ENCODE measurements at regions not wholly inside any gene's neighbourhood (a gene's known extent, or its start where the extent isn't known, plus 50 kb on each side); places are given as distances from the start of the nearest gene placed in this dataset.
"Not testable (repeated sequence)": the region's sequence is repeated elsewhere in the genome, so short reads cannot be mapped to it uniquely, and the experiment has no call there.

DNA sequence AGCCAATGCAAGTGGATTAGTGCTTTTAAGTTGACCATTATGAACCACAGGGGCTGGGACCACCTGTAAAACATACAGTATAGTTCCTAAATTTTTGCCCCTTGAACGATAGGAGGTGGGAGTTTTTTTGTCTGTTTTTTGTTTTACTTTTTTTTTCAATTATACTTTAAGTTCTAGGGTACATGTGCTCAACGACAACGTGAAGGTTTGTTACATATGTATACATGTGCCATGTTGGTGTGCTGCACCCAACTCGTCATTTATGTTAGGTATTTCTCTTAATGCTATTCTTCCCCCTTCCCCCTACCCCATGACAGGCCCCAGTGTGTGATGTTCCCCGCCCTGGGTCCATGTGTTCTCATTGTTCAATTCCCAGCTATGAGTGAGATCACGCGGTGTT lies 1797.9 kb upstream of the PIK3C3 start:
- 82 to 88% methylated on average over 7 of the region's 7 CpGs for WGBS, 2 donors (ENCODE audit: low coverage in 1 of 2)
- in situ Hi-C loops (cut with MboI; ENCODE audit: low pct_ligation_motif_present in 1 of 4, low pct_unique_long_range_greater_than_20kb in 1 of 4, low sequenced_read_pairs in 3 of 4) (no loop called here), intact Hi-C loops (cut with DNase I; ENCODE audit: low total_unique reads) (no loop called here)

DNA sequence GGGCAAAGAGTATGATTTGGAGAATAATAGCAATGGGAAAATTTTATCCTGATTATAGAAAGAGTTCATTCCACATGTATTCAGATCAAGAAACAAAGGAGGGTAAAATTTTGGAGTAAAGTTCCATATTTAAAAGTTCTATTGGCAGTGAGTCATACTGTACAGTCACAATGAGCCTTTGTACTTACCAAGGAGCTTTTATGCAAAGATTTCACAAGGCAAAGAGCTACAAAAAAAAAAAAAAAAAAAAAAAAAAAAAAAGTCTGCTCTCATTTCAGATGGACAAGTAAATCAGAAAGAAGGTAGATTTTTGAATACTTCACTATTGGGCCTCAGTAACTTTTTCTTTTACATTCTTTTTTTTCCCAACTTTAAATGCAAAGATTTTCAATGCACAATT lies 1802.2 kb upstream of the PIK3C3 start:
- Histone ChIP-seq H3K27ac (no peak overlapping the region), H3K9me3 (no peaks in the 10 kb centered on the region), H3K27me3 (no peaks in the 10 kb centered on the region), H3K4me1 (no peaks in the 10 kb centered on the region), H3K4me3 (no peak overlapping the region), H3K36me3 (no peaks in the 10 kb centered on the region)
- no peak for TF ChIP-seq POLR2A (IDR thresholded peaks at IDR 0.05)
- TF ChIP-seq, protein P1, sequence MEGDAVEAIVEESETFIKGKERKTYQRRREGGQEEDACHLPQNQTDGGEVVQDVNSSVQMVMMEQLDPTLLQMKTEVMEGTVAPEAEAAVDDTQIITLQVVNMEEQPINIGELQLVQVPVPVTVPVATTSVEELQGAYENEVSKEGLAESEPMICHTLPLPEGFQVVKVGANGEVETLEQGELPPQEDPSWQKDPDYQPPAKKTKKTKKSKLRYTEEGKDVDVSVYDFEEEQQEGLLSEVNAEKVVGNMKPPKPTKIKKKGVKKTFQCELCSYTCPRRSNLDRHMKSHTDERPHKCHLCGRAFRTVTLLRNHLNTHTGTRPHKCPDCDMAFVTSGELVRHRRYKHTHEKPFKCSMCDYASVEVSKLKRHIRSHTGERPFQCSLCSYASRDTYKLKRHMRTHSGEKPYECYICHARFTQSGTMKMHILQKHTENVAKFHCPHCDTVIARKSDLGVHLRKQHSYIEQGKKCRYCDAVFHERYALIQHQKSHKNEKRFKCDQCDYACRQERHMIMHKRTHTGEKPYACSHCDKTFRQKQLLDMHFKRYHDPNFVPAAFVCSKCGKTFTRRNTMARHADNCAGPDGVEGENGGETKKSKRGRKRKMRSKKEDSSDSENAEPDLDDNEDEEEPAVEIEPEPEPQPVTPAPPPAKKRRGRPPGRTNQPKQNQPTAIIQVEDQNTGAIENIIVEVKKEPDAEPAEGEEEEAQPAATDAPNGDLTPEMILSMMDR (IDR thresholded peaks at IDR 0.05) = no peak
- no peak for TF ChIP-seq EP300 (IDR thresholded peaks at IDR 0.05; ENCODE audit: low read depth)
- TF ChIP-seq POLR2AphosphoS5 (IDR thresholded peaks at IDR 0.05) = no peak
- no peak for DNase-seq
- in situ Hi-C loops (cut with MboI; ENCODE audit: low pct_ligation_motif_present in 1 of 4, low pct_unique_long_range_greater_than_20kb in 1 of 4, low sequenced_read_pairs in 3 of 4) = no loop called here
- intact Hi-C loops (cut with DNase I; ENCODE audit: low total_unique reads) = no loop called here

More for the DNA sequence above, 1797.9 kb upstream of the PIK3C3 start:
- TF ChIP-seq, protein P1 (IDR thresholded peaks at IDR 0.05) = no peak
- no peak for TF ChIP-seq EP300 (IDR thresholded peaks at IDR 0.05; ENCODE audit: low read depth)
- TF ChIP-seq POLR2AphosphoS5 (IDR thresholded peaks at IDR 0.05) = no peak
- TF ChIP-seq POLR2A (IDR thresholded peaks at IDR 0.05) = no peak
- DNase-seq = no peak
- H3K9me3 ChIP-seq = no peaks in the 10 kb centered on the region
- no peak overlapping the region for H3K27ac ChIP-seq
- no peaks in the 10 kb centered on the region for H3K4me1 ChIP-seq
- H3K27me3 ChIP-seq = no peaks in the 10 kb centered on the region
- no peaks in the 10 kb centered on the region for H3K36me3 ChIP-seq
- H3K4me3 ChIP-seq = no peak overlapping the region

DNA sequence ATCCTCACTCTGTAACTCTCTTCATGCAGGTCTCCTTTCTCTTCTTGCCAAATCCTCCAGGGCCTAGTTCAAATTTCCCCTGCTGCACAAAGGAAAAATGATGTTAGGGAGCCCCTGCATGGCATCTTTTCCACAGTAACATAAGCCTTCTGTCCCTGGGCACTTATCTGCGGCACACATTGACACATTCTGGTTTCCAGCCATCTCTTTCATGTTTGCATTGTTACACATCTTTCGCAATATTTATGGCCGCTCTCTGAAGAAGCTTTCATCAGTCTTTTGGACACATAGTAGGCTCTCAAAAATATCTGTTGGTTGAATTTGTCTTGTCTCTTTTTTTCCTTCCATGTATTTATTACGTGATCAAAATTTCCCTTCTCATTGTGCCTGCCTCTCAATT lies 1806.1 kb upstream of the PIK3C3 start:
- intact Hi-C loops (cut with DNase I; ENCODE audit: low total_unique reads) (no loop called here), in situ Hi-C loops (cut with MboI; ENCODE audit: low pct_ligation_motif_present in 1 of 4, low pct_unique_long_range_greater_than_20kb in 1 of 4, low sequenced_read_pairs in 3 of 4) (no loop called here)
- H3K4me3 ChIP-seq = no peak overlapping the region
- H3K27ac ChIP-seq = no peak overlapping the region
- H3K27me3 ChIP-seq = no peaks in the 10 kb centered on the region
- H3K4me1 ChIP-seq = no peaks in the 10 kb centered on the region
- DNase-seq = no peak
- TF ChIP-seq, protein P1 (IDR thresholded peaks at IDR 0.05) = no peak
- WGBS, 2 donors (ENCODE audit: low coverage in 1 of 2) = 83 to 87% methylated on average over 4 of the region's 4 CpGs
- H3K36me3 ChIP-seq = no peaks in the 10 kb centered on the region
- no peaks in the 10 kb centered on the region for H3K9me3 ChIP-seq

DNA sequence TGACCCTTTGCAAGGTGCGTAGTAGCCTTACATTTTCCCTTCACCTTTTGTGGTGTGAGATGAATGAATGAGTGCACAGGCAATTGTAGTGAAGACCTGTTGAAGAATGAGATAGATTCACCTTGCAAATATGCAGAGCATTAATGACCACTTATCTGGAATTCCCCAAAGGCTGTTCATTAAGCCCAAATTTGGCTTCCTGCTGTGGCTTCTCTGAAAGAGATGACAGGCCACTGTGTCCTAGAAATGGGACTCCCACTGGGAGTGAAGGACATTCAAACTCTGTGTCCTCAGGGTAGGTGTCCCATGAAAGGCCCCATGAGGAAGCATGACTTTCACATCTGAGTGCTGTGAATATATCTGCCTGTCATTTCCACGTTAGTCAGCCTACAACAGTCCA lies 1821.8 kb upstream of the PIK3C3 start:
- no peaks in the 10 kb centered on the region for H3K36me3 ChIP-seq
- H3K9me3 ChIP-seq = no peaks in the 10 kb centered on the region
- TF ChIP-seq, protein P1 (IDR thresholded peaks at IDR 0.05) = no peak
- no peak for TF ChIP-seq EP300 (IDR thresholded peaks at IDR 0.05; ENCODE audit: low read depth)
- TF ChIP-seq POLR2A (IDR thresholded peaks at IDR 0.05) = no peak
- no peak for TF ChIP-seq POLR2AphosphoS5 (IDR thresholded peaks at IDR 0.05)
- H3K4me1 ChIP-seq = no peaks in the 10 kb centered on the region
- intact Hi-C loops (cut with DNase I; ENCODE audit: low total_unique reads) (no loop called here), in situ Hi-C loops (cut with MboI; ENCODE audit: low pct_ligation_motif_present in 1 of 4, low pct_unique_long_range_greater_than_20kb in 1 of 4, low sequenced_read_pairs in 3 of 4) (no loop called here)
- H3K4me3 ChIP-seq = no peak overlapping the region
- no peak for DNase-seq
- WGBS, 2 donors (ENCODE audit: low coverage in 1 of 2) = 17 to 67% methylated on average over 1 to 2 of the region's 2 CpGs
- H3K27ac ChIP-seq = no peak overlapping the region
- H3K27me3 ChIP-seq = no peaks in the 10 kb centered on the region

DNA sequence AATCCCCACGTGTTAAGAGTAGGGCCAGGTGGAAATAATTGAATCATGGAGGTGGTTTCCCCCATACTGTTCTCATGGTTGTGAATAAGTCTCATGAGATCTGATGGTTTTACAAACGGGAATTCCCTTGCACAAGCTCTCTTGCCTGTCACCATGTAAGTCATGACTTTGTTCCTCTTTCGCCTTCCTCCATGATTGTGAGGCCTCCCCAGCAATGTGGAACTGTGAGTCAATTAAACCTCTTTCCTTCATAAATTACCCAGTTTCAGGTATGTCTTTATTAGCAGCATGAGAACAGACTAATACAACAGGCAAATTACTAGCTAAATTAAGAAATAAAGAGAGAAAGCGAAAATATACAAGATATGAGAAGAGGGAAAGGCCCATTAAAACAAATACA lies 1822.6 kb upstream of the PIK3C3 start:
- H3K4me3 ChIP-seq; H3K4me1 ChIP-seq; in situ Hi-C loops (cut with MboI; ENCODE audit: low pct_ligation_motif_present in 1 of 4, low pct_unique_long_range_greater_than_20kb in 1 of 4, low sequenced_read_pairs in 3 of 4): not testable (repeated sequence)

More for the DNA sequence above, 1822.6 kb upstream of the PIK3C3 start:
- H3K27me3 ChIP-seq; H3K27ac ChIP-seq; H3K36me3 ChIP-seq; H3K9me3 ChIP-seq; DNase-seq; intact Hi-C loops (cut with DNase I; ENCODE audit: low total_unique reads): not testable (repeated sequence)
- 73 to 78% methylated on average over 1 to 4 of the region's 4 CpGs for WGBS, 2 donors (ENCODE audit: low coverage in 1 of 2)
